ENCODE measurements at regions not wholly inside any gene's neighbourhood (a gene's known extent, or its start where the extent isn't known, plus 50 kb on each side); places are given as distances from the start of the nearest gene placed in this dataset.
"Not testable (repeated sequence)": the region's sequence is repeated elsewhere in the genome, so short reads cannot be mapped to it uniquely, and the experiment has no call there.

DNA sequence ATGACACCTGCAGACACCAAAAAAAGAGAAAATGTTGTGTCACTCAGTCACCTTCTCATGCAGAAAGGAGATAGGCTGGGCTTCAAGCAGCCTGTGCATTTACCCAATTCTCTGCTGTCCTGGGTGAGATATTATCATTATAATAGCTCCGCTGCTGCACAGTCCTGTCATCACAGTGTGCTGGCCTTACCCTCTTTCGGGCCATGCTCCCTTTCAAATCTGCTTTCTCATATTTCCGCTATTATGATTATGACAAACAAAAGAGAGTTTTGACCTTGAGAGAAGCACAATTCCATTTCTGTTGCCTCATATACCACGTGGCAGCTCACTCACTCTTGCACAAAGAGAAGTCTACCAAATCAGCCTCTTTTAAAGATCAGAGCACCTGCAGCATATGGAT lies 1350.1 kb upstream of the ACO1 start:
- in situ Hi-C loops (cut with MboI; ENCODE audit: low sequenced_read_pairs): no loop called here

DNA sequence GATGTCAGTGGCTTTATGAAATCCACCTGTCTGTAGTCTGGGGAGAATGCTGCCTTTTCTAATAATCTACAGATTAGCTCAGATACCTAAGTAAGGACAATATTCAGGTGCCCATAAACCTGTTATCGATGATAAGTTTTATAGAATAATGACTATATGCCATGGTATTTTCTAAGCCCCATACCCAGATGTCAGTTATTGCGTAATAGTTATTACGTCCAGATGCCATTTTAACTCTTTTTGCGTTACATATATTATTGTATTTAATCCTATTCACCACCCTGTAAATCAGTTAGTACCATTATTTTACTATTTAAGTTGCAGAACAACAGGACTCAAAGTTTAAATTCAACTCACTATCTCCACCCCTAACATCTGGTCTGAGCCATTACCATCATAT lies 1343.9 kb upstream of the ACO1 start:
- in situ Hi-C loops (cut with MboI; ENCODE audit: low sequenced_read_pairs): no loop called here

DNA sequence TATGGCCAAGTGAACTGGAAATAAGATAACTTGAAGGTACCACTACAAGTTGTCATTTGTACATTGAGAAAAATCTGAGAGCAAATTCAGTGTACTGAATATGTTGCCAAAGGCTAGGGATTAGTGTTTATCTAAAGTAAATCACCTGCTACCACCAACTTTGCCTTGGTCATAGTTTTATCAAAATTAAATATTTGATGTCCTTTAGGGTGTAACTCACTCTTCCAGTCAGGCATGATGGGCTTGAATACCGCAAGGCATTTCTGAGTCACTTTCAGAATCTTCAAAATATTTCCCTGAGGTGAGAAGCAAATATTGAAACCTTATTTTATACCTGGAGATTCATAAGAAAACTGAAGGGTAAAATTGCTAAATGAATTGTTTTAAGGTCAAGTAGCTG lies 1338.6 kb upstream of the ACO1 start:
- in situ Hi-C loops (cut with MboI; ENCODE audit: low sequenced_read_pairs): no loop called here

DNA sequence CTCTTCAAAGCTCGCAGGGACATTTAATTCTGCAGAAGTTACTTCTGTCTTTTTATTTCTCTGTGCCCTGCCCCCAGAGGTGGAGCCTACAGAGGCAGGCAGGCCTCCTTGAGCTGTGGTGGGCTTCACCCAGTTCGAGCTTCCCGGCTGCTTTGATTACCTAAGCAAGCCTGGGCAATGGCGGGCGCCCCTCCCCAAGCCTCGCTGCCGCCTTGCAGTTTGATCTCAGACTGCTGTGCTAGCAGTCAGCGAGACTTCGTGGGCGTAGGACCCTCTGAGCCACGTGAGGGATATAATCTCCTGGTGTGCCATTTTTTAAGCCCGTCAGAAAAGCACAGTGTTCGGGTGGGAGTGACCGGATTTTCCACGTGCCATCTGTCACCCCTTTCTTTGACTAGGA lies 1322.9 kb upstream of the ACO1 start:
- in situ Hi-C loops (cut with MboI; ENCODE audit: low sequenced_read_pairs): not testable (repeated sequence)

GRCh38 chr9:31065691-31066090 lies 1318.8 kb upstream of the ACO1 start:
- in situ Hi-C loops (cut with MboI; ENCODE audit: low sequenced_read_pairs): no loop called here

- in situ Hi-C loops (cut with MboI; ENCODE audit: low sequenced_read_pairs): no loop called here
Observed at GRCh38 chr9:31067418-31067817, 1317.0 kb upstream of the ACO1 start.

DNA sequence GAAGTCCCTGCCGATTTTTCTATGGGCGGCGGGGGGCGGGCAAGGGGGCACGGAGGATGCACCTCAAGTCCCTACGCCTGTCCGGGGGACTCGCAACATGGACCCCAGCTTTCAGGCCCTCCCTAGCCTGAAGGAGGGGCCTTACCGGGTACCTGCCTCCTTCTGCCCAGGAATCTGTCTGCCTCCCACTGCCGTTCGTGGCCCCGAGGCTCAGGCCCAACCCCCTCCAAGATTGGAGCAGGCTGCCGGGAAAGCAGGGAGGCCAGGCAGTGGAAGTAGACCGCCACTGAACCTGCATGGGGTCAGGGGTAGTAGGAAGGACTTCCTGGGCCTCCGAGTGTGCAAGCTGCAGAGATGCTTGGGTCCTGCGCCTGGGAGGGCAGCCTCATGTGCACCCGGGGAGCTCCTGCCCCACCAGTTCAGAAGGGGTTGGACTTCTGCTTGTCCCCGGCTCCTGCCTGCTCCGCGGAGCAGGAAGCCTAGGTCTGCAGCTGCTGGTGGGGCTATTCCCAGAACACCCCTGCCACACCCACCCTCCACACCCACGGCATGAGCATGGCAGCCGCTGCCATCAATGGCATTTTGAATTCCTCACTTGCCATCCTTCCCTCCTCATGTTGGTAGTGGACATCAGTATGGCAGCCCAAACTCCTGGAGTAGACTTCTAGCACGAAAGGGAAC lies 1312.7 kb upstream of the ACO1 start:
- in situ Hi-C loops (cut with MboI; ENCODE audit: low sequenced_read_pairs): no loop called here

DNA sequence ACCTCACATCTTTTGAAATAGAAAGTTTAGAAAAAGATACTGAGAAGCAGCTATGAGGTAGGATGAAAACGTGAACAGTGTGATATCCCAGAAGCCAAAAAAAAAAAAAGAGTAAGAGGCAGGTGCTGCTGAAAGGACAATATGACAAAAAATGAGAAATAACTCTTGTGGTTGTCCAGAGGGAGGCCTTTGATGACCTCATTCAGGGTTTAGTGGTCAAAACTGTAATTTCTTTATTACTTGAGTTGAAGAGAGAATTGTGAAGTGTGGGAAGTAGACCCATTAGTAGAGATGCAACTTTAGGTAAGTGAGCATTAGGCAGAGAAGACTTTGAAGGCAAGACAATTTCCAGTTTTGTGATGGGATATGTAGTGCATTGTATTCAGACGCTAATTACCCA lies 1306.3 kb upstream of the ACO1 start:
- in situ Hi-C loops (cut with MboI; ENCODE audit: low sequenced_read_pairs): no loop called here

DNA sequence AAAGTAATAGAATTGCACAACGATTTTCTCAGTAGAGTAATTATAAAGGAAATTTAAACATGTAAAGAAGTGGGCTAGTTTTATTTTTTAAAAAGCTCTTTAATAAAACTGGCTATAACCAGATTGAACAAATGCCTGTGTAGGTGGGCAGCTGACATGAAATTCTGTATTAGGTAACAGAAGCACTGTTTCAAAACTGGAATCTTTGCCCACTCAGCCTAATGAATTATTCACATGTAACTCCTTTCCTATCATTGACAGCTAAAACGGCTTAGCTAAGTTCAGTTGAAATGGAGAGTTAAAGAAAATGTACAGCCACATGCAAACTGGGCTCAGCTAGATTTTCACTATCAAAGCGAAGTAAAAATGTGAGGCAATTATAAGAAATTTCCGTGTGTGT lies 1300.1 kb upstream of the ACO1 start:
- in situ Hi-C loops (cut with MboI; ENCODE audit: low sequenced_read_pairs): no loop called here

- in situ Hi-C loops (cut with MboI; ENCODE audit: low sequenced_read_pairs): no loop called here
Observed at GRCh38 chr9:31089549-31090221, 1294.8 kb upstream of the ACO1 start.

GRCh38 chr9:31100311-31100710 lies 1284.1 kb upstream of the ACO1 start:
- in situ Hi-C loops (cut with MboI; ENCODE audit: low sequenced_read_pairs): no loop called here

DNA sequence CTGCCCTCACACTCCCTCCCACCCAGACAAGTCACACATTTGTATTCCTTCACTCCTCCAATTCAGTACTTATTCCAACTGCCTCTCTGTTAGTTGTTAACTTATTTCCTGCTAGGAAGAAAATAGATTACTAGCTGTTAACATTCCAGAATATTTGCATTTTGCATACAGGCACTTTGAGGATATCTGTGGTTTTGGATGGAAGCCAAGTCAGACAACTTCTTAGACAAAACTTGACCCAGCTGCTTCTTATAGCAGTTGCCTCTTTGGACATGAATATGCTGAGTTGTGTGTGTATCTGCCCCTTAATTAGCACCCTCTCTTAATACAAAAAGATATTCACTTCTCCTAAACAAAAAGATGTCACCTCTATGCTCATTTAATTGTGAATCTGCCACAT lies 1280.6 kb upstream of the ACO1 start:
- in situ Hi-C loops (cut with MboI; ENCODE audit: low sequenced_read_pairs): no loop called here

- in situ Hi-C loops (cut with MboI; ENCODE audit: low sequenced_read_pairs): no loop called here
Observed at GRCh38 chr9:31104249-31104648, 1280.2 kb upstream of the ACO1 start.

DNA sequence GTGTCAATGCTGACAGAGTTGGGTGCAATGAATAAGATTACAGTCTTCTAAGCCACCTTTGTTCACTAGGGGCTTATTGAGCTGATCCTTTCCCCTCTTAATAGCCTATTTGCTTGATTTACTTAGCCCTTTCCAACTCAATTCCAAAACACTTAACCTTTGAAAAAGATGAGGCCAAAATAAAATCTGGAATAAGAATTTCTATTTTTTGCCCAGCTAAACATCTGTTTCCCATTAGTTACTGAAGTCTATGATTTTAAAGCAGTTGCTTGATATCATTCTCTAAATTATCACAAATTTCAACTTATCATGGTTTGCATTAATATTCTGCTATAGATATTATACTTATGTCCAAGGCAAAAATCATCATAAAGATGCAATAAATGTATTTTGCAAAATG lies 1272.0 kb upstream of the ACO1 start:
- in situ Hi-C loops (cut with MboI; ENCODE audit: low sequenced_read_pairs): no loop called here

- in situ Hi-C loops (cut with MboI; ENCODE audit: low sequenced_read_pairs): no loop called here
Observed at GRCh38 chr9:31114346-31114745, 1270.1 kb upstream of the ACO1 start.

DNA sequence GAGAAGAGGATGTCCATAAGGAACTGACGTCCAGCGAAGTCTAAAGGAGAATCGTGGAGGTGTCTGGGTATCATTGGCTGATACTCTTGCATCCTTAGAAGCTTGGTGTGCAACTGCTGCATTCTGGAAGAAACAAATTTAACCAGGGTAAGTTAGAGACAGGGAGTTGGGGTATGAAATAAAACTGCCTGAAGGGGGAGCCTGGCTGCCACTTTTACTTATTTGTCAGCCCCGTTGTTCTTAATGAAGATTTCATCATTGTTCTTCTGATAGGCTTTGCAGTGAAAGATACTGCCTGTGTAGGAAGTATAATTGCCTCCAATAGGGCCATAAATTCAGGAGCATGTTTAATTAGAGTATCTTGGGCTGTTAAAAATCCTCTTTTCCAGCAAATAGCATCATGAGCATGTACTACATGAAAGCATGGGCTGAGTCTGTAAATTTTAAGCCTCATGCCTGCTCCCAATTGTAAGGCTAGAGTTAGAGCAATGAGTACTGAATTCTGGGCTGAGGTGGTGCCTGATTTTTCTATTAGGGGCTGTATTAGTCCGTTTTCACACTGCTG lies 1264.5 kb upstream of the ACO1 start:
- in situ Hi-C loops (cut with MboI; ENCODE audit: low sequenced_read_pairs): no loop called here

DNA sequence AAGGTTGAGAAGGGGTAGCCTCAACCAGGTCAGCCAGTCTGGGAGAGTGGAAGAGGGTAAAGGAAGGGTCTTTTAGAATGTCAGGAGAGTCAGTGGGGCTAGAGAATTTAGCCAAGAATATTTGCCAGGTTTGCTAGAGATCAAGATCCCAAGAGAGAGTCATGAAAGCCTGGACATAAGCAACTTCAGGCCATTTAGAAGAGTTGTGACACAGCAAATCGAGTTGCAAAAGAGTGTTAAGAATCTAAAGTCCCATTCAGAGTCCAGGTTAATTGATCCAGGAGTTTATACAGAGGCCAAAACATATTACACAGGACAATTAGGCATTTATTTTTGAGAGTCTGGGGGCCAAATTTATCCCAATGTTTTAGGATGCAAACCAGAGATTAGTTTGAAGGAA lies 1260.1 kb upstream of the ACO1 start:
- in situ Hi-C loops (cut with MboI; ENCODE audit: low sequenced_read_pairs): no loop called here

DNA sequence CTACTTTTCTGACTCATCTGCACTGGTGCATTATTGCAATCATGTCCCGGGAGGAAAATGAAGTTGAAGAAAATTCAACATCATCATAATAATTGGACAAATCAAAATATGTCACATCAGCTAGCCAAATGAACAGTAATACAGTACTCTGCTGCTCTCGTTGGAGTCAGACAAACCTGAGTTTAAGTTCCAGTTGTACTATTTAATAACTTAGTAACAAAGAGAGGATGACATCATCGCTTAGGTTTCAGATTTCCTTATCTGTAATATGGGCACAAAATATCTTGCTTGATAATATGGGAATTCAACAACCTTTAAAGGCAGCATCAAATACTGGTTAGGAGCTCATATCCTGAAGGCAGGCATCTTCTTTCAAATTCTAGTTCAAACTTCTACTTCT lies 1248.9 kb upstream of the ACO1 start:
- in situ Hi-C loops (cut with MboI; ENCODE audit: low sequenced_read_pairs): no loop called here

DNA sequence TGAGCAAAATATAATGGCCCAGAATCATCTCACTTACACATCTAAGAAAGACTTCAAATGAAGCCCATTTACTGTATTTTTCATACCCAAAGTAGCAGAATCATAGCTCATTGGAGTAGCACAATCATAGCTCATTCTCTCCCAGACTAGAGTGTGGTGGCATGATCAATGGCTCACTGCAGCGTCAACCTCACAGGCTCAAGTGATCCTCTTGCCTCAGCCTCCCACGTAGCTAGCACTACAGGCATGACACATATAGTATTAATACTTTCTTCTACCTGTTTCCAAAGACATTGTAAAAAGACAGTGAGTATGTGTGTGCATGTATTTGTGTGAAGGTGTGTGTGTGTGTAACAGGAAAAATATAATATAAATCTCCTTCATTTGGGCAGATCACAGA lies 1247.9 kb upstream of the ACO1 start:
- in situ Hi-C loops (cut with MboI; ENCODE audit: low sequenced_read_pairs): no loop called here

DNA sequence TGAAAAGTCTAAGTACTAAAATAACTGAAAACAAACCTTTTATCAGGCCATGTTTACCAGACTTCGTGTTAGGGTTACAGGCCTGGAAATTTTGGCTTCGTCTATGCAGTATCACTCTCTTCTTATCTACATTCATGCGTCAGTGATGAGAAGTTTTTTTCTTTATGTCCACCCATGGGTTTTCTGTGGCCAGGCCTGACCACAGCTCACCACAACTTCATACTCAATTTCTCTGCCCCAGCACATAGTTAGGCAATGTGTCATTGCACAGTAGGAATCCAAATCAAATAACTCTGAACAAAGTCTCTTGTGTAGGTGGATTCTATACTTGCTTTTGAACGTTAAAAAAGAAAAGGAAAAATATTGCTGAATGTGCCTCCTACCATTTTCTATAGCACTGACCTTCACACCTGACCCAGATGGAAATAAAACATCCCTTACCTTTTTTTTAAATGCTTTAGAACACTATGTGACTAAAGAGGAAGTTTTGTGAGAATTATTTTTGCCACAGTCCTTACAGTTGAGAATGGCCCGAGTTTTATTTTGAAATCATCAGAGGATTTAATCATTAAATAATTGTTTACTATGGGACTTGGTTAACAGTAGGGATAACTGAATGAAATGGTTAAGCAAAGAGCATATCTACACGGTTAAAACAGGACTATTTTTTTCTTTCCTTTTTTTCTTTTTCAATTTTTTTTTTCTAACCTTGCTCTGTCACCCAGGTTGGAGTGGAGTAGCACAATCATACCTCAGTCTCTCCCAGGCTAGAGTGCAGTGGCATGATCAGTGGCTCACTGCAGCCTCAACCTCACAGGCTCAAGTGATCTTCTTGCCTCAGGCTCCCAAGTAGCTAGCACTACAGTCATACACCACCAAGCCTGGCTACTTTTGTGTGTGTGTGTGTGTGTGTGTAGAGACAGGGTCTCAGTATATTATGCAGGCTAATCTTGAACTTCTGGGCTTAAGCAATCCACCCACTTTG lies 1247.0 kb upstream of the ACO1 start:
- in situ Hi-C loops (cut with MboI; ENCODE audit: low sequenced_read_pairs): no loop called here

DNA sequence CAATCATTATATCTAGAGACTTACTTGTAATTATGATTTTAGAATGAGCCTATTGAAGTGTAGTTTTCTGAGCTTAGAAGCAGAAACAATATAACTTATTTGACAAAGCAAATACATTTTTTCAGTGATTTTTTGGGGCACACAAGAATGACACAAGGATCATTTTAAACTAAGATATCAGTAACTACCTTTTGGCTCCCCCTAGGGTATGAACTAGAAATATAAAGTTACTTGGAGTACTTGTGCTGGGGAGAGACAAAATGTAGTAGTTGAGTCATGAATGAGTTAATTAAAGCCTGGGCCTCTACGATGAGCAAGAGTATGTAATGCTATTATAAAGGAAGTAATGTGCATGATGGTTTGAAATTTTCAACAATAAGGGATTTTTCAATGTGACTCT lies 1244.1 kb upstream of the ACO1 start:
- in situ Hi-C loops (cut with MboI; ENCODE audit: low sequenced_read_pairs): no loop called here

Data from HL-60/S4 (cell line).